ENCODE measurements at regions not wholly inside any gene's neighbourhood (a gene's known extent, or its start where the extent isn't known, plus 50 kb on each side); places are given as distances from the start of the nearest gene placed in this dataset.

DNA sequence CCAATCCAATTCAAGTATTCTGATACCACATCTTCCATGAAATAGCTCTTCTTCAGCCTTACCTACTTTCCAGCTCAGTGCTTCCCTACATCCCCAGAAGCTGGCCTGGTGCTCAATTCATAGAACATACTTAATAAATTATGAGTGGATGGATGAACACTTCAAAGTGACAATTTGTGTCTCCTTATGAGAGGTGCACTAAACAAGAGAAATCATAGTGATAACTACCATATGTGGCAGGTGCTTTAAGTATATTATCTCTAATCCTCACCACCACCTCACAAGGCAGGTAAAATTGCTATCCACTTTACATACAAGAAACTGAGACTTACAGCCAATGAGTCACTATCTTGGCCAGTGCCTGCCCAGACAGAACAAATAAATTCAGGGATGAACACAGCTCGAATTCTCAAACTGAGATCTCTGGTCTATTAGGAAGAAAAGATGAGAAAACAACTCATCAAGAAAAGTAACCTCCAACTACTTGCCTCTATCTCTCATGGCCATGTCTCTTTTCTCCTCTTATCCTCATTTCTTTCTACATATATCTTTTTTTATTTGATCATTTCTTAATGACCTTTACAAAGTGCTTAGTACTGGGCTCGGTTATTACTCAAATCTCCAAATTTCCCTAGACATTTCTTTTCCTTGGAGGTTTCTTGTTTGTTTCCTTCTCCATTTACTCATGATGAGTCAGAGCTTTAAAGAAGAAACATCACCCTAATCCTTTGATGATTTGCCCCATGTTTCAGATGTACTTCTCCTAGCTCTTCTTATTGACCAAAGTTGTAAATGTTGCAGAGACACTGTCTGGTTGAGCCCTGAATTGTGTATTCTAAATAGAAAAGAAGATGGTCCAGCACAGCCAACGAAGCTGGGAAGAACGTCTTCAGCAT, 161.5 kb downstream of the RPS29 start:
- Histone ChIP-seq H3K27me3 (ENCODE audit: control insufficient read depth, insufficient read depth, low read length) (no peaks in the 10 kb centered on the region), H3K36me3 (ENCODE audit: control insufficient read depth, low read depth, low read length) (no peaks in the 10 kb centered on the region), H3K9ac (ENCODE audit: low read length) (no peak overlapping the region), H3K27ac (ENCODE audit: low read length) (no peak overlapping the region), H3K4me3 (ENCODE audit: low read length) (no peak overlapping the region), H3K4me1 (ENCODE audit: control insufficient read depth, low read depth, low read length) (peaks cover 3% of the 10 kb centered on the region), H3K9me3 (ENCODE audit: control insufficient read depth, low read depth, low read length) (no peaks in the 10 kb centered on the region)

DNA sequence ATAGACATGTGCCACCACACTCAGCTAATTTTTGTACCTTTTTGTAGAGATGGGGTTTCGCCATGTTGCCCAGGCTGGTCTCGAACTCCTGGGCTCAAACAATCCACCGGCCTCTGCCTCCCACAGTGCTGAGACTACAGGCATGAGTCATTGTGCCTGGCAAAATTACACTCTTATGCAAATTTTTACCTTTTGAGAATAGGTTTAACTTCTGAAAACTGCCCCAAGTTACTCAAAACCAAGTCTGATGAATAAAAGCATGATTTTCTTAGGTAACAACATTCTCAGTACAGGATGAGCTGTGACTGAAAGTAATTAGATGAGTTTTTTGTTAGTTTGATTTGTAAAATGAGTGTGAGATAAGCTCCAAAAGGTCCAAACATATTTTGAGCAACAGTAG, 166.0 kb downstream of the RPS29 start:
- Histone ChIP-seq H3K9me3 (ENCODE audit: control insufficient read depth, low read depth, low read length) (no peaks in the 10 kb centered on the region), H3K9ac (ENCODE audit: low read length) (no peak overlapping the region), H3K36me3 (ENCODE audit: control insufficient read depth, low read depth, low read length) (no peaks in the 10 kb centered on the region), H3K4me1 (ENCODE audit: control insufficient read depth, low read depth, low read length) (peaks cover 16% of the 10 kb centered on the region), H3K27ac (ENCODE audit: low read length) (no peak overlapping the region), H3K27me3 (ENCODE audit: control insufficient read depth, insufficient read depth, low read length) (no peaks in the 10 kb centered on the region), H3K4me3 (ENCODE audit: low read length) (no peak overlapping the region)

DNA sequence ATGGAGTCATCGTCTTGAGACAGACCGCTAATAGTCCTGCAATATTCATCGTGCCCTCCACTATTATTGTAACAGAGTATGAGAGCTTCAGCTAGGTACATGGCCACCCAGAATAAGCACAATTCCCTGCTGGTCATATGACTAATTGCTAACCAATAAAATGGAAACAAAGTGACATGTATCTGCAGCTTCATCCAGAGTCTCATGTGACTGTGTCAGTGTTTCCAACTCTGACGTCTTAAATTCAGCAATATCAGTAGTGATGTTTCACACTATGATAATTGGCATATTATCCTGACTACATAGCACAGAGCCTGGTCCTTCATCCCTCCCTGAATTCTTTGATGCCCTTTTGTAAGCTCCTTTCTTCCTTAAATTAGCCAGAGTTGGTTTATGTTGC, 167.4 kb downstream of the RPS29 start:
- H3K27ac ChIP-seq (ENCODE audit: low read length): no peak overlapping the region
- H3K9ac ChIP-seq (ENCODE audit: low read length): no peak overlapping the region
- peaks cover 16% of the 10 kb centered on the region for H3K4me1 ChIP-seq (ENCODE audit: control insufficient read depth, low read depth, low read length)
- no peaks in the 10 kb centered on the region for H3K27me3 ChIP-seq (ENCODE audit: control insufficient read depth, insufficient read depth, low read length)
- no peaks in the 10 kb centered on the region for H3K9me3 ChIP-seq (ENCODE audit: control insufficient read depth, low read depth, low read length)
- no peaks in the 10 kb centered on the region for H3K36me3 ChIP-seq (ENCODE audit: control insufficient read depth, low read depth, low read length)
- no peak overlapping the region for H3K4me3 ChIP-seq (ENCODE audit: low read length)

DNA sequence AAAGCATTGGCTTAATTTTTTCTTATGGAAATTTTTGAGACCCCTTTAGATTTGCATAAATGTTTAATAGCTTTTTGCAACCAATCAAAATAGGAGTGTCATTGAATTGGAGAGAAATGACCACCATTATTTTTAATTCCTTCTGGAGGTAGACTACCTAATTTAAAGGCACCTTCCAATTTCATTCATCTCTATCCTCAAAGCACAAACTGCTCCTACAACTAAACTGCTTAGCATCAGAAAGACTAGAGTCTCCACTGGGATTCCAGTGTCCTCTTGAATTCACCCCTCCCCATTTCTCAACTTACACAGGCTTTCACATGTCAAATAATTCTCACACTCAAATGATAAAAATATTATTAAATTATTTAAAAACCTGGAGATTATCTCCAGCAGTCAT, 168.4 kb downstream of the RPS29 start:
- Histone ChIP-seq H3K27ac (ENCODE audit: low read length) (no peak overlapping the region), H3K36me3 (ENCODE audit: control insufficient read depth, low read depth, low read length) (no peaks in the 10 kb centered on the region), H3K9me3 (ENCODE audit: control insufficient read depth, low read depth, low read length) (no peaks in the 10 kb centered on the region), H3K9ac (ENCODE audit: low read length) (no peak overlapping the region), H3K27me3 (ENCODE audit: control insufficient read depth, insufficient read depth, low read length) (no peaks in the 10 kb centered on the region), H3K4me1 (ENCODE audit: control insufficient read depth, low read depth, low read length) (peaks cover 16% of the 10 kb centered on the region), H3K4me3 (ENCODE audit: low read length) (no peak overlapping the region)

DNA sequence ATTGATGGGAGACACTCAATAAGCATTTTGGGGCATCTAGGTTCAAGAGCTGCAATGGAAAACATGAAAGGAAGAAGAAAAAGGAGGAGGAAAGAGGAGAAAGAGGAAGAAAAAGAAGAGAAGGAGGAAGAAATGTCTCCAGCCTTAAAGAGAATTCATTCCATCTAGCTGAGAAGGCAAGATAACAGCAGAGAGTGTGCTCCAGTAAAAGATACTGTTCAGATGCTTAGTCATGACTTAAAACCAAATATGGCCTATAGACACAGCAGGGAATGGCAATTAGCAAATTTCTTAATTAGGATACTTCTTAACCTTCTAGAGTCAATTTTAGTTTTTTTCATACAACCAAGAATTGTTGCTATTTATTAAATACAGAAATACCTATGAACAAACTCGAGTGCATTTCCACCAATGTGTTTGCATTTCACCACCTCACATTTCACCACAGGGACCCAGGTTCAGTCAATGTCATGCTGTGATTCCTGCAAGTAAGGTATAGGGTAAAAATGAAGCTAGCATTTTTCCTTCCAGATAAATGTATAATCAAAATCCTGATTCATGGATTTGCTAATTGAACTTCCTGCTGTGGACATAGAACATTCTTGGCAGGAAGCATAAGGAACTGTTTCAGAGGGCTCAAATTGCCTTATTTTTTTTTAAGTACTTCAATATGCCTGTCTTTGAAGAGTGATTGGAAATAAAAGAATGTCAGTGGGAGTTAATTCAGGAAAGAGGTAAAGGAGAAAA, 177.8 kb downstream of the RPS29 start:
- Histone ChIP-seq H3K4me1 (ENCODE audit: control insufficient read depth, low read depth, low read length) (peaks cover 5% of the 10 kb centered on the region), H3K27me3 (ENCODE audit: control insufficient read depth, insufficient read depth, low read length) (no peaks in the 10 kb centered on the region), H3K4me3 (ENCODE audit: low read length) (no peak overlapping the region), H3K36me3 (ENCODE audit: control insufficient read depth, low read depth, low read length) (no peaks in the 10 kb centered on the region), H3K27ac (ENCODE audit: low read length) (no peak overlapping the region), H3K9me3 (ENCODE audit: control insufficient read depth, low read depth, low read length) (no peaks in the 10 kb centered on the region), H3K9ac (ENCODE audit: low read length) (no peak overlapping the region)

DNA sequence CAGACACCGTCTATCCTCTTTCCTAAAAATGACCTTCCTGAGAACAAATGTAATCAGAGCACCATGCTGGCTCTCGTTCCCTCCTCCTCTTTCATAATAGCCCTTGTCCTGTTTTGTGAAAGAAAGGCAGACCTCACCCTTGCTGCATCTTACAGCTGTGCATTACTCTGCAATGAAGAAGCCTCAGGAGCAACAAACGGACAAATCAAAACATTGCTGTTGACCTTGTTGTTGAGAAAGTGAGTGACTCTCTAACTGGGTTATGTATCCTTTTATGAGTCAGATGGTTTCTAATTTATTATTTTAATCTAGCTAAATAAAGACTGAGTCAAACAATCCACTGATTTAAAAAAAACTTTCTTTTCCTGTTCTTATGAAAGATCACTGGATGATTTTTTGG, 180.9 kb downstream of the RPS29 start:
- H3K4me1 ChIP-seq (ENCODE audit: control insufficient read depth, low read depth, low read length): peaks cover 5% of the 10 kb centered on the region
- no peaks in the 10 kb centered on the region for H3K36me3 ChIP-seq (ENCODE audit: control insufficient read depth, low read depth, low read length)
- no peak overlapping the region for H3K9ac ChIP-seq (ENCODE audit: low read length)
- no peak overlapping the region for H3K4me3 ChIP-seq (ENCODE audit: low read length)
- no peaks in the 10 kb centered on the region for H3K9me3 ChIP-seq (ENCODE audit: control insufficient read depth, low read depth, low read length)
- H3K27ac ChIP-seq (ENCODE audit: low read length): no peak overlapping the region
- no peaks in the 10 kb centered on the region for H3K27me3 ChIP-seq (ENCODE audit: control insufficient read depth, insufficient read depth, low read length)

DNA sequence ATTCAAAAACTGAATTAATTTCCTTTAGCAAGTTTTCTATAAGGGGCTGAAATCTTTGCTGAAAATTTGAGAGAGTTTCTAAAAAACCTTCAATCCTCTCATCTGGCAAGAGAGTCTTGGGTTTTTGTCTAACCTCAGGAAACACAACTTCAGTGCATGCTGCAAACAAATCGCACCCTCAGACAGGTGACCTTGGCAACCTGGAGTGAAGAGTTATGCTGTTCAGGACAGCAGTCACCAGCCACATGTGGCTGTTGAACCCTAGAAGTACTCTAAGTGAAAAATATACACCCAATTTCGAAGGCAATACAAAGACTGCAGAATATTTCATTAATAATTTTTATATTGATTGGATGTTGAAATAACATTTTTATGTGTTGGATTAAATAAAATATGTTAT, 184.8 kb downstream of the RPS29 start:
- Histone ChIP-seq H3K27me3 (ENCODE audit: control insufficient read depth, insufficient read depth, low read length) (no peaks in the 10 kb centered on the region), H3K4me1 (ENCODE audit: control insufficient read depth, low read depth, low read length) (no peaks in the 10 kb centered on the region), H3K4me3 (ENCODE audit: low read length) (no peak overlapping the region), H3K9me3 (ENCODE audit: control insufficient read depth, low read depth, low read length) (no peaks in the 10 kb centered on the region), H3K9ac (ENCODE audit: low read length) (no peak overlapping the region), H3K36me3 (ENCODE audit: control insufficient read depth, low read depth, low read length) (no peaks in the 10 kb centered on the region), H3K27ac (ENCODE audit: low read length) (no peak overlapping the region)

DNA sequence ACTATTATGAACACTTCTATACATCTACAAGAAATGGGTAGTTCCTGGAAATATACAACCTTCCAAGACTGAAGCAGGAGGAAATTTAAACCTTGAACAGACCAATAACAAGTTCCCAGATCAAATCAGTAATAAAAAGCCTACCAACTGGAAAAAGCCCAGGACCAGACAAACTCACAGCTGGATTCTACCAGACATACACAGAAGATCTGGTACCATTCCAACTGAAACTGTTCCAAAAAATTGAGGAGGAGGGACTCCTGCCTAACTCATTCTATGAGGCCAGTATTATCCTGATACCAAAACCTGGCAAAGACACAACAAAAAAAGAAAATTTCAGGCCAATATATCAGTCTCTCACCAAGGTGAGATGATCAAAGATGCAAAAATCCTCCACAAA, 189.4 kb downstream of the RPS29 start:
- H3K36me3 ChIP-seq (ENCODE audit: control insufficient read depth, low read depth, low read length): no peaks in the 10 kb centered on the region
- no peaks in the 10 kb centered on the region for H3K9me3 ChIP-seq (ENCODE audit: control insufficient read depth, low read depth, low read length)
- no peaks in the 10 kb centered on the region for H3K4me1 ChIP-seq (ENCODE audit: control insufficient read depth, low read depth, low read length)
- no peak overlapping the region for H3K4me3 ChIP-seq (ENCODE audit: low read length)
- H3K9ac ChIP-seq (ENCODE audit: low read length): no peak overlapping the region
- no peak overlapping the region for H3K27ac ChIP-seq (ENCODE audit: low read length)
- no peaks in the 10 kb centered on the region for H3K27me3 ChIP-seq (ENCODE audit: control insufficient read depth, insufficient read depth, low read length)

DNA sequence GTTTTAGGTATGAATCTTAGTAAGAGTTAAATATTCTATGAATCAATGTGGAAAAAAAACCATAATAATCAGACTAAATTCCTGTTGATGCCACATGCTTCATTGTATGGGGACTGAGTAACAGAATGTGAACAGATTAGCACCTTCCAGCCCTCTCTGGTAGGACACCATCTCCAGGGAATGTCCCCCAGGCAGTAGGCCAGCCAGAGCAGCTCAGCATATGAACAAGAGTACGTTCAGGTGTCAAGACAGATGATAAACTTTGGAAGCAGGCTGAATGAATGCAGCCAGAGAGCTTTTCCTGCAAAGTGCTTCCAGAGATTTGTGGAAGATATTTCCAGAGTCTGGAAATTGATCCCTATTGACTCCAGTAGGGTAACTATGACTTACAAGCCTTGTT, 204.4 kb downstream of the RPS29 start:
- Histone ChIP-seq H3K27me3 (ENCODE audit: control insufficient read depth, insufficient read depth, low read length) (no peaks in the 10 kb centered on the region), H3K9ac (ENCODE audit: low read length) (no peak overlapping the region), H3K36me3 (ENCODE audit: control insufficient read depth, low read depth, low read length) (no peaks in the 10 kb centered on the region), H3K4me3 (ENCODE audit: low read length) (no peak overlapping the region), H3K9me3 (ENCODE audit: control insufficient read depth, low read depth, low read length) (no peaks in the 10 kb centered on the region), H3K27ac (ENCODE audit: low read length) (no peak overlapping the region), H3K4me1 (ENCODE audit: control insufficient read depth, low read depth, low read length) (no peaks in the 10 kb centered on the region)

DNA sequence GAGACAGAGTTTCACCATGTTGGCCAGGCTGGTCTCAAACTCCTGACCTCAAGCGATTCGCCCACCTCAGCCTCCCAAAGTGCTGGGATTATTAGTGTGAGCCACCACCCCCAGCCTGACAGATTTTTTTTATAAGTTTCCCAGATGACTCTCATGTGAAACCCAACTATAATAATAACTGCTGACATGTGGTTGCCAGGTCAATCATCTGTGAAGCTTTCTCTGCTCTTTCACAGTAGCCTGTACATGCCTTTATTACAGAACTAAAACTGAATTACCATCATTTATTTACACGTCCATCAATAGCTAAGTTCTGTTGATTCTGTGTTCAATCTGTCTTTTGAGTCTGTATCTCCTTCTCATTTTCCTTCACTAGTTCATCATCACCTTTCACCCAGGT, 218.5 kb downstream of the RPS29 start:
- H3K4me3 ChIP-seq (ENCODE audit: low read length): no peak overlapping the region
- no peak overlapping the region for H3K9ac ChIP-seq (ENCODE audit: low read length)
- H3K9me3 ChIP-seq (ENCODE audit: control insufficient read depth, low read depth, low read length): no peaks in the 10 kb centered on the region
- H3K36me3 ChIP-seq (ENCODE audit: control insufficient read depth, low read depth, low read length): no peaks in the 10 kb centered on the region
- H3K27ac ChIP-seq (ENCODE audit: low read length): no peak overlapping the region
- H3K4me1 ChIP-seq (ENCODE audit: control insufficient read depth, low read depth, low read length): peaks cover 7% of the 10 kb centered on the region
- H3K27me3 ChIP-seq (ENCODE audit: control insufficient read depth, insufficient read depth, low read length): peaks cover 75% of the 10 kb centered on the region

DNA sequence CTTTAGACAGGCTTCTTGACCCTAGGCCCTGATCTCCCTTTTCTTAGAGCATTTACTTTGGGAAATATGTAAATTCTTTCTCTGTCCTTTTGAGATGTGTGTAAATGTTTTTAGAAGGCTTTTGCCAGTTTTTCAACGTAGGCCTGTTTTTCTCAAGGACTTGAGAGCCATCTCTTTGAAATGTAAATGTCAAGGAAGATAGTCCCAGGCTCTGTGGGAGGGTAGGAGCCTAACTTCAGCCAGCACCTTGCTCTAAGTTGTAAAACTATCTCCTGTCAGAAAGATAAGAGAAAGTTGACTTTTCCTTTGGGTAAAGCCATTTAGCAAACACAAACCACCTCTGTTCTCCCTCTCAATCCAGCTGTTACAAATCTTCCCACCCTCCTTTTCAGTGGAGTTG, 219.8 kb downstream of the RPS29 start:
- Histone ChIP-seq H3K4me3 (ENCODE audit: low read length) (no peak overlapping the region), H3K27me3 (ENCODE audit: control insufficient read depth, insufficient read depth, low read length) (peaks cover 73% of the 10 kb centered on the region), H3K36me3 (ENCODE audit: control insufficient read depth, low read depth, low read length) (no peaks in the 10 kb centered on the region), H3K4me1 (ENCODE audit: control insufficient read depth, low read depth, low read length) (peaks cover 7% of the 10 kb centered on the region), H3K27ac (ENCODE audit: low read length) (no peak overlapping the region), H3K9me3 (ENCODE audit: control insufficient read depth, low read depth, low read length) (no peaks in the 10 kb centered on the region), H3K9ac (ENCODE audit: low read length) (no peak overlapping the region)

DNA sequence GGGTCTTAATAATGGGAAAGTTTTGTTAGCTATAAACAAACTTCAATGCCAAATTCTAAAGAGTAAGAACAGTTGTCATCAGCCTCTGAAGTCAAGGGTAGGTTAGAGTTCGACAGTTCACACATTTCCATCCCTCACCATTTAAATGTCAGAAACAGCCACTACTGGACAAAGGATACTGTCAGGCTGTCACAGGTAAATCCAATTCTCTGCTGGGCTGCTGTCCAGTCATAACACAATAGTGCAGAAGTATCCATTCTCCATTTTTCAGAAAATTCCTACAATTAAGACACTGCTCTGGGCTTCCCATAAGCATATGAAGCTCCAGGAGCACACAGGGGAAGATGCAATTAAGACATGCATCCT, 221.4 kb downstream of the RPS29 start:
- Histone ChIP-seq H3K27me3 (ENCODE audit: control insufficient read depth, insufficient read depth, low read length) (peaks cover 70% of the 10 kb centered on the region), H3K9ac (ENCODE audit: low read length) (no peak overlapping the region), H3K27ac (ENCODE audit: low read length) (no peak overlapping the region), H3K9me3 (ENCODE audit: control insufficient read depth, low read depth, low read length) (no peaks in the 10 kb centered on the region), H3K4me1 (ENCODE audit: control insufficient read depth, low read depth, low read length) (peaks cover 7% of the 10 kb centered on the region), H3K4me3 (ENCODE audit: low read length) (no peak overlapping the region), H3K36me3 (ENCODE audit: control insufficient read depth, low read depth, low read length) (no peaks in the 10 kb centered on the region)
